GM19025 (cell line): ENCODE measurements at regions not wholly inside any gene's neighbourhood (a gene's known extent, or its start where the extent isn't known, plus 50 kb on each side); places are given as distances from the start of the nearest gene placed in this dataset.
"Not testable (repeated sequence)": the region's sequence is repeated elsewhere in the genome, so short reads cannot be mapped to it uniquely, and the experiment has no call there.

ENCODE experiments used
- ATAC-seq: cut with Tn5 transposase; IDR thresholded peaks from one replicate; pipeline ENCODE4 v1.9.1; 2021; ENCODE audit warnings: mild to moderate bottlenecking, low read depth, moderate library complexity; ENCODE audit not compliant: unreplicated experiment

- no peak for ATAC-seq
These were observed 476.3 kb upstream of the SEL1L start for GRCh38 chr14:82009993-82010392.

- ATAC-seq: no peak
These were observed 477.8 kb upstream of the SEL1L start for GRCh38 chr14:82011460-82011859.

- peak; percentile 82 for ATAC-seq
These were observed 495.4 kb upstream of the SEL1L start for GRCh38 chr14:82029038-82029437.

- ATAC-seq: no peak
These were observed 501.7 kb upstream of the SEL1L start for GRCh38 chr14:82035397-82035796.

- ATAC-seq: not testable (repeated sequence)
These were observed 504.4 kb upstream of the SEL1L start for GRCh38 chr14:82038066-82038465.

- ATAC-seq: no peak
These were observed 511.7 kb upstream of the SEL1L start for GRCh38 chr14:82045339-82045738.

GRCh38 chr14:82046512-82047226 is 513.0 kb upstream of the SEL1L start:
- peak; percentile 55 for ATAC-seq

- ATAC-seq: peak; percentile 47
These were observed 514.3 kb upstream of the SEL1L start for GRCh38 chr14:82047777-82048470.

GRCh38 chr14:82052778-82053177 is 519.1 kb upstream of the SEL1L start:
- no peak for ATAC-seq

- no peak for ATAC-seq
These were observed 522.0 kb upstream of the SEL1L start for GRCh38 chr14:82055515-82056115.

GRCh38 chr14:82060219-82060618 is 526.6 kb upstream of the SEL1L start:
- ATAC-seq: no peak

GRCh38 chr14:82067221-82067875 is 533.7 kb upstream of the SEL1L start:
- no peak for ATAC-seq

- no peak for ATAC-seq
These were observed 536.4 kb upstream of the SEL1L start for GRCh38 chr14:82070040-82070439.

GRCh38 chr14:82070753-82071152 is 537.1 kb upstream of the SEL1L start:
- ATAC-seq: no peak

GRCh38 chr14:82073547-82073946 is 539.9 kb upstream of the SEL1L start:
- no peak for ATAC-seq

GRCh38 chr14:82075566-82075965 is 541.9 kb upstream of the SEL1L start:
- no peak for ATAC-seq

GRCh38 chr14:82079553-82079952 is 545.9 kb upstream of the SEL1L start:
- no peak for ATAC-seq

- ATAC-seq: no peak
These were observed 546.7 kb upstream of the SEL1L start for GRCh38 chr14:82080370-82080769.

GRCh38 chr14:82084813-82085212 is 551.2 kb upstream of the SEL1L start:
- no peak for ATAC-seq

- ATAC-seq: no peak
These were observed 557.4 kb upstream of the SEL1L start for GRCh38 chr14:82091097-82091496.

GRCh38 chr14:82094829-82095345 is 561.2 kb upstream of the SEL1L start:
- ATAC-seq: no peak
